ENCODE measurements at regions not wholly inside any gene's neighbourhood (a gene's known extent, or its start where the extent isn't known, plus 50 kb on each side); places are given as distances from the start of the nearest gene placed in this dataset.

DNA sequence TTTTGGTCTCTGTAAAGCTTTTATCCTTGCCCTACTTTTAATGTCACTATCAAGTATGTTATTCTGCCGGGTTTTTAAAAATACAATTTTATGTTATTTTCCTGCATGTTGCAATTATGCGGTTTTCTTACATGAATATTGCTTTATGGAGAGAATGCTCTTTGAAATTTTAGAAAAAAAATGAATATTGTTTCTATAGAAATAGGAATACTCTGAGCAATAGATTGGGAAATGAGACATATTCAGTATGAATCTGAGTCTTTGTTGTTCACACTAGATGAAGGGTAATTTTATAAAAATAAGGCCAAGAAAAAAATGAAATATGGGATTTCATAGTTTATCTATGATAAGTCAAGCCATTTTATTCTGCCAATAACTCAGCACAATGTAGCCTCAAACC, 142.2 kb upstream of the DTNA start:
- Histone ChIP-seq H3K9me3 (ENCODE audit: control insufficient read depth in 2 of 3, insufficient read depth in 1 of 3, low read length in 3 of 3) (no peaks in the 10 kb centered on the region), H3K27me3 (ENCODE audit: control insufficient read depth, insufficient read depth, low read length) (no peaks in the 10 kb centered on the region), H3K9ac (ENCODE audit: low read length in 3 of 3) (no peak overlapping the region), H3K36me3 (ENCODE audit: control insufficient read depth in 2 of 3, insufficient read depth in 3 of 3, low read length in 3 of 3) (no peaks in the 10 kb centered on the region), H3K4me1 (ENCODE audit: control insufficient read depth in 2 of 3, insufficient read depth in 2 of 3, low read depth in 1 of 3, low read length in 3 of 3) (no peaks in the 10 kb centered on the region), H3K4me3 (ENCODE audit: low read length in 3 of 3) (no peak overlapping the region), H3K27ac (ENCODE audit: low read depth in 2 of 2, low read length in 2 of 2) (no peak overlapping the region)
- DNase-seq (no peak), FAIRE-seq (no peak)
- intact Hi-C loops (cut with DNase I) = no loop called here
- TF ChIP-seq, protein P1, sequence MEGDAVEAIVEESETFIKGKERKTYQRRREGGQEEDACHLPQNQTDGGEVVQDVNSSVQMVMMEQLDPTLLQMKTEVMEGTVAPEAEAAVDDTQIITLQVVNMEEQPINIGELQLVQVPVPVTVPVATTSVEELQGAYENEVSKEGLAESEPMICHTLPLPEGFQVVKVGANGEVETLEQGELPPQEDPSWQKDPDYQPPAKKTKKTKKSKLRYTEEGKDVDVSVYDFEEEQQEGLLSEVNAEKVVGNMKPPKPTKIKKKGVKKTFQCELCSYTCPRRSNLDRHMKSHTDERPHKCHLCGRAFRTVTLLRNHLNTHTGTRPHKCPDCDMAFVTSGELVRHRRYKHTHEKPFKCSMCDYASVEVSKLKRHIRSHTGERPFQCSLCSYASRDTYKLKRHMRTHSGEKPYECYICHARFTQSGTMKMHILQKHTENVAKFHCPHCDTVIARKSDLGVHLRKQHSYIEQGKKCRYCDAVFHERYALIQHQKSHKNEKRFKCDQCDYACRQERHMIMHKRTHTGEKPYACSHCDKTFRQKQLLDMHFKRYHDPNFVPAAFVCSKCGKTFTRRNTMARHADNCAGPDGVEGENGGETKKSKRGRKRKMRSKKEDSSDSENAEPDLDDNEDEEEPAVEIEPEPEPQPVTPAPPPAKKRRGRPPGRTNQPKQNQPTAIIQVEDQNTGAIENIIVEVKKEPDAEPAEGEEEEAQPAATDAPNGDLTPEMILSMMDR (IDR thresholded peaks at IDR 0.05; ENCODE audit: borderline replicate concordance, extremely low read depth, insufficient read depth) = no peak

- no peaks in the 10 kb centered on the region for H3K9me3 ChIP-seq (ENCODE audit: control insufficient read depth in 2 of 3, insufficient read depth in 1 of 3, low read length in 3 of 3)
- FAIRE-seq = no peak
- intact Hi-C loops (cut with DNase I) = no loop called here
- no peak overlapping the region for H3K27ac ChIP-seq (ENCODE audit: low read depth in 2 of 2, low read length in 2 of 2)
- H3K9ac ChIP-seq (ENCODE audit: low read length in 3 of 3) = no peak overlapping the region
- no peaks in the 10 kb centered on the region for H3K27me3 ChIP-seq (ENCODE audit: control insufficient read depth, insufficient read depth, low read length)
- H3K4me1 ChIP-seq (ENCODE audit: control insufficient read depth in 2 of 3, insufficient read depth in 2 of 3, low read depth in 1 of 3, low read length in 3 of 3) = no peaks in the 10 kb centered on the region
- H3K36me3 ChIP-seq (ENCODE audit: control insufficient read depth in 2 of 3, insufficient read depth in 3 of 3, low read length in 3 of 3) = no peaks in the 10 kb centered on the region
- H3K4me3 ChIP-seq (ENCODE audit: low read length in 3 of 3) = no peak overlapping the region
- TF ChIP-seq, protein P1 (IDR thresholded peaks at IDR 0.05; ENCODE audit: borderline replicate concordance, extremely low read depth, insufficient read depth) = no peak
- no peak for DNase-seq
These were observed 133.5 kb upstream of the DTNA start for GRCh38 chr18:34576622-34577021.

- Histone ChIP-seq H3K36me3 (ENCODE audit: control insufficient read depth in 2 of 3, insufficient read depth in 3 of 3, low read length in 3 of 3) (no peaks in the 10 kb centered on the region), H3K4me3 (ENCODE audit: low read length in 3 of 3) (no peak overlapping the region), H3K9ac (ENCODE audit: low read length in 3 of 3) (no peak overlapping the region), H3K27ac (ENCODE audit: low read depth in 2 of 2, low read length in 2 of 2) (no peak overlapping the region), H3K9me3 (ENCODE audit: control insufficient read depth in 2 of 3, insufficient read depth in 1 of 3, low read length in 3 of 3) (no peaks in the 10 kb centered on the region), H3K27me3 (ENCODE audit: control insufficient read depth, insufficient read depth, low read length) (no peaks in the 10 kb centered on the region), H3K4me1 (ENCODE audit: control insufficient read depth in 2 of 3, insufficient read depth in 2 of 3, low read depth in 1 of 3, low read length in 3 of 3) (no peaks in the 10 kb centered on the region)
- intact Hi-C loops (cut with DNase I) = no loop called here
- TF ChIP-seq, protein P1 (IDR thresholded peaks at IDR 0.05; ENCODE audit: borderline replicate concordance, extremely low read depth, insufficient read depth) = no peak
- FAIRE-seq (no peak), DNase-seq (no peak)
These were observed 126.2 kb upstream of the DTNA start for GRCh38 chr18:34583895-34584294.

- DNase-seq = no peak
- TF ChIP-seq, protein P1 (IDR thresholded peaks at IDR 0.05; ENCODE audit: borderline replicate concordance, extremely low read depth, insufficient read depth) = no peak
- no peak overlapping the region for H3K9ac ChIP-seq (ENCODE audit: low read length in 3 of 3)
- intact Hi-C loops (cut with DNase I) = no loop called here
- no peaks in the 10 kb centered on the region for H3K27me3 ChIP-seq (ENCODE audit: control insufficient read depth, insufficient read depth, low read length)
- H3K4me1 ChIP-seq (ENCODE audit: control insufficient read depth in 2 of 3, insufficient read depth in 2 of 3, low read depth in 1 of 3, low read length in 3 of 3) = no peaks in the 10 kb centered on the region
- H3K36me3 ChIP-seq (ENCODE audit: control insufficient read depth in 2 of 3, insufficient read depth in 3 of 3, low read length in 3 of 3) = no peaks in the 10 kb centered on the region
- no peak for FAIRE-seq
- no peak overlapping the region for H3K4me3 ChIP-seq (ENCODE audit: low read length in 3 of 3)
- H3K27ac ChIP-seq (ENCODE audit: low read depth in 2 of 2, low read length in 2 of 2) = no peak overlapping the region
- no peaks in the 10 kb centered on the region for H3K9me3 ChIP-seq (ENCODE audit: control insufficient read depth in 2 of 3, insufficient read depth in 1 of 3, low read length in 3 of 3)
These were observed 119.6 kb upstream of the DTNA start for GRCh38 chr18:34590503-34590902.

Data from kidney (tissue), 13 donors.